ENCODE measurements at regions not wholly inside any gene's neighbourhood (a gene's known extent, or its start where the extent isn't known, plus 50 kb on each side); places are given as distances from the start of the nearest gene placed in this dataset.

GRCh38 chr18:65103864-65104263 lies 646.9 kb upstream of the CDH7 start:
- TF ChIP-seq CTCF (IDR thresholded peaks at IDR 0.05) = no peak
- no peak for TF ChIP-seq POLR2A (IDR thresholded peaks at IDR 0.05)

Data from Peyer's patch (tissue), 4 donors.